ENCODE measurements at regions not wholly inside any gene's neighbourhood (a gene's known extent, or its start where the extent isn't known, plus 50 kb on each side); places are given as distances from the start of the nearest gene placed in this dataset.

- TF ChIP-seq CTCF (IDR thresholded peaks at IDR 0.05) = no peak
- TF ChIP-seq ZNF512 (CRISPR knock-in tag; IDR thresholded peaks at IDR 0.05; ENCODE audit: borderline replicate concordance) = no peak
- TF ChIP-seq NR1H2 (CRISPR knock-in tag; IDR thresholded peaks at IDR 0.05) = no peak
- no peak for TF ChIP-seq ZNF121 (CRISPR knock-in tag; IDR thresholded peaks at IDR 0.05)
- TF ChIP-seq NFE2L1 (CRISPR knock-in tag; IDR thresholded peaks at IDR 0.05) = no peak
- TF ChIP-seq ERG (CRISPR knock-in tag; IDR thresholded peaks at IDR 0.05) = no peak
- no peak for TF ChIP-seq MXD4 (CRISPR knock-in tag; IDR thresholded peaks at IDR 0.05; ENCODE audit: borderline replicate concordance)
- TF ChIP-seq ZNF423 (CRISPR knock-in tag; IDR thresholded peaks at IDR 0.05) = no peak
- no peak for TF ChIP-seq ZBTB21 (CRISPR knock-in tag; IDR thresholded peaks at IDR 0.05; ENCODE audit: borderline replicate concordance)
- no peak for TF ChIP-seq E2F5 (CRISPR knock-in tag; IDR thresholded peaks at IDR 0.05)
- TF ChIP-seq RORB (CRISPR knock-in tag; IDR thresholded peaks at IDR 0.05) = no peak
- no peak for TF ChIP-seq ESRRA (CRISPR knock-in tag; IDR thresholded peaks at IDR 0.05; ENCODE audit: borderline replicate concordance)
- no peak for TF ChIP-seq CREM (CRISPR knock-in tag; IDR thresholded peaks at IDR 0.05)
- no peak for TF ChIP-seq PREB (CRISPR knock-in tag; IDR thresholded peaks at IDR 0.05; ENCODE audit: borderline replicate concordance)
Observed at GRCh38 chr3:95905182-95905581, 909.2 kb upstream of the EPHA6 start.

Measured in WTC11 (cell line).